Breast epithelium (tissue), 4 donors: ENCODE measurements at regions not wholly inside any gene's neighbourhood (a gene's known extent, or its start where the extent isn't known, plus 50 kb on each side); places are given as distances from the start of the nearest gene placed in this dataset.

Experiments used
- DNase-seq, 2 donors: peaks; one replicate each; pipeline ENCODE4 v3.0.0-alpha.2; 2019; ENCODE audit warnings: low spot score in 2 of 2
- H3K27ac ChIP-seq, 2 donors: fragments of 200-600 bp; sonication (generic) in 1 of 2; one replicate each; pipeline ENCODE4 v1.5.1; 2016 to 2019; ENCODE audit warnings: mild to moderate bottlenecking in 1 of 2
- H3K27me3 ChIP-seq, 2 donors: fragments of 200-600 bp; sonication (generic) in 1 of 2; one replicate each; pipeline versions ENCODE4 v1.5.1 to v1.6.0; 2017 to 2019; ENCODE audit warnings: control low read depth in 1 of 2, mild to moderate bottlenecking in 1 of 2
- H3K36me3 ChIP-seq: fragments of 200-600 bp; one replicate; pipeline ENCODE4 v1.5.1; 2019
- H3K4me1 ChIP-seq, 2 donors: fragments of 200-600 bp; sonication (generic); one replicate each; pipeline ENCODE4 v1.5.1; 2016 to 2019; ENCODE audit warnings: control low read depth in 1 of 2
- H3K4me3 ChIP-seq, 3 donors: fragments of 200-600 bp; sonication (generic); 1 replicate in 2 of 3; 2 replicates in 1 of 3; pipeline ENCODE4 v1.5.1; 2016 to 2019; ENCODE audit warnings: mild to moderate bottlenecking in 3 of 3, moderate library complexity in 2 of 3
- H3K9me3 ChIP-seq, 2 donors: fragments of 200-600 bp; sonication (generic) in 1 of 2; one replicate each; pipeline ENCODE4 v1.5.1; 2016 to 2019; ENCODE audit warnings: control low read depth in 1 of 2
- POLR2A ChIP-seq: fragments of 450-650 bp; IDR thresholded peaks from one replicate; pipeline ENCODE4 v1.6.1; 2016; ENCODE audit warnings: antibody characterized with exemption, mild to moderate bottlenecking, moderate library complexity
- POLR2AphosphoS5 ChIP-seq, 3 donors: sonication (generic); formaldehyde crosslinking; IDR thresholded peaks; one replicate each; pipeline ENCODE4 v1.6.1; 2017; ENCODE audit warnings: antibody characterized with exemption in 3 of 3
- intact Hi-C: fragments of 100-400 bp; cut with DNase I; formaldehyde crosslinking; loops from one replicate; pipeline ENCODE4 v1.15.1; 2023; ENCODE audit warnings: low total_unique reads
- TF ChIP-seq, protein P1 (sequence below), 3 donors: fragments of 450-650 bp; IDR thresholded peaks; one replicate each; pipeline ENCODE4 v1.5.1; 2016 to 2017; ENCODE audit warnings: antibody characterized with exemption in 3 of 3, mild to moderate bottlenecking in 3 of 3, moderate library complexity in 3 of 3

- no peak for DNase-seq
- Histone ChIP-seq H3K27ac (no peak overlapping the region), H3K4me1 (no peaks in the 10 kb centered on the region), H3K9me3 (no peaks in the 10 kb centered on the region), H3K4me3 (no peak overlapping the region), H3K36me3 (no peaks in the 10 kb centered on the region), H3K27me3 (no peaks in the 10 kb centered on the region)
- no peak for TF ChIP-seq POLR2A
- TF ChIP-seq, protein P1, sequence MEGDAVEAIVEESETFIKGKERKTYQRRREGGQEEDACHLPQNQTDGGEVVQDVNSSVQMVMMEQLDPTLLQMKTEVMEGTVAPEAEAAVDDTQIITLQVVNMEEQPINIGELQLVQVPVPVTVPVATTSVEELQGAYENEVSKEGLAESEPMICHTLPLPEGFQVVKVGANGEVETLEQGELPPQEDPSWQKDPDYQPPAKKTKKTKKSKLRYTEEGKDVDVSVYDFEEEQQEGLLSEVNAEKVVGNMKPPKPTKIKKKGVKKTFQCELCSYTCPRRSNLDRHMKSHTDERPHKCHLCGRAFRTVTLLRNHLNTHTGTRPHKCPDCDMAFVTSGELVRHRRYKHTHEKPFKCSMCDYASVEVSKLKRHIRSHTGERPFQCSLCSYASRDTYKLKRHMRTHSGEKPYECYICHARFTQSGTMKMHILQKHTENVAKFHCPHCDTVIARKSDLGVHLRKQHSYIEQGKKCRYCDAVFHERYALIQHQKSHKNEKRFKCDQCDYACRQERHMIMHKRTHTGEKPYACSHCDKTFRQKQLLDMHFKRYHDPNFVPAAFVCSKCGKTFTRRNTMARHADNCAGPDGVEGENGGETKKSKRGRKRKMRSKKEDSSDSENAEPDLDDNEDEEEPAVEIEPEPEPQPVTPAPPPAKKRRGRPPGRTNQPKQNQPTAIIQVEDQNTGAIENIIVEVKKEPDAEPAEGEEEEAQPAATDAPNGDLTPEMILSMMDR (IDR thresholded peaks at IDR 0.05) = no peak
- no peak for TF ChIP-seq POLR2AphosphoS5 (IDR thresholded peaks at IDR 0.05)
- intact Hi-C loops = no loop called here
Measured at GRCh38 chr2:53572696-53573095, 194.9 kb upstream of the CHAC2 start.

DNA sequence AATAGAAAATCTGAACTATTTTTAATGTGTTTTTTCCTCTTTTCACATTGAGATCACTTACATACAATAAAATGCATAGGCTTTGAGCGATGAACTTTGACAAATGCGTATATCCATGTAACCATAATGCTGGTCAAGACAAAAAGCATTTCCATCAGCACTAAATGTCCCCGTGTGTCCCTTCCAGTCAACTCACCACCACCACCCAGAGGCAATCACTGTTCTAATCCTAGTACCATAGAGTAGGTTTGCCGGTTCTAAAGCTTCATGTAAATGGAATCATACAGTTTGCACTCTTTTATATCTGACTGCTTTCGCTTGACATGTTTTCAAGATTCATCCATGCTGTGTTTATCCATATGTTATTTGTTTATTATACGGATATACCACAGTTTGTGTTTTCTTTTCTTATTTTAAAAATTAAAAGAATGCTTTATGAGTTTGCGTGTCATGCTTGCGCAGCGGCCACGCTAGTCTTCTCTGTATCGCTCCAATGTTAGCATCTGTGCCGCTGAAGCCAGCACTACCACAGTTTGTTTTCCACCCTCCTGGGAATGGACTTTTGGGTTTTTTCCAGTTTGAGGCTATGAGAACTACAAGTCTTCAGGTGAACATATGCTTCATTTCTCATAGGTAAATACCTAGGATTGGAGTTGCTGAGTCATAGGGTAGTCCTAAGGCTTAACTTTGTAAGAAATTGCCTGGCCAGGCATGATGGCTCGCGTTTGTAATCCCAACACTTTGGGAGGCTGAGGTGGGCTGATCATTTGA is 197.5 kb upstream of the CHAC2 start:
- Histone ChIP-seq H3K4me1 (no peaks in the 10 kb centered on the region), H3K27me3 (no peaks in the 10 kb centered on the region), H3K9me3 (no peaks in the 10 kb centered on the region), H3K4me3 (no peak overlapping the region), H3K27ac (no peak overlapping the region), H3K36me3 (no peaks in the 10 kb centered on the region)
- no peak for DNase-seq
- TF ChIP-seq POLR2AphosphoS5 (IDR thresholded peaks at IDR 0.05) (no peak), POLR2A (no peak)
- TF ChIP-seq, protein P1 (IDR thresholded peaks at IDR 0.05) = no peak
- intact Hi-C loops = no loop called here

DNA sequence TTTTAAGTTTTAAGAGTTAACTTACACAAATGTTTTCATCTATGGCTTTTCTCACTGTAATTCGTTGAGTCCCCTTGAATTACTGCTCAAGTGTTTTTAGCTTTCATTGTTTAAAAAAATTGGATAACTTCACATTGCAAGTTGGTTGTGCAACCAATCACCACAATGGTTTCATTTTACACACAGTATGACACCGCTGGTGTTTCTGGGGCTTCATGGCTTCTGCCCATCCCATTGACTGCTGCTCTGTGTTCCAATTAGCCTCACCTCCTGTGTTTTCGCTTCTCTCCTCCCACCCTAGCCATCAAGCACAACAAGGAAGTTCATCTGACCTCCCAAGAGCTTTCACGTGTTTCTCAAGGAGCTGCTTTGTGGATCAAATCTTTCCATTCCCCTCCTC is 199.1 kb upstream of the CHAC2 start:
- H3K36me3 ChIP-seq = no peaks in the 10 kb centered on the region
- H3K4me3 ChIP-seq = no peak overlapping the region
- intact Hi-C loops = no loop called here
- DNase-seq = no peak
- no peak overlapping the region for H3K27ac ChIP-seq
- no peaks in the 10 kb centered on the region for H3K27me3 ChIP-seq
- no peaks in the 10 kb centered on the region for H3K4me1 ChIP-seq
- H3K9me3 ChIP-seq = no peaks in the 10 kb centered on the region
- TF ChIP-seq POLR2A (no peak), POLR2AphosphoS5 (IDR thresholded peaks at IDR 0.05) (no peak)
- TF ChIP-seq, protein P1 (IDR thresholded peaks at IDR 0.05) = no peak

DNA sequence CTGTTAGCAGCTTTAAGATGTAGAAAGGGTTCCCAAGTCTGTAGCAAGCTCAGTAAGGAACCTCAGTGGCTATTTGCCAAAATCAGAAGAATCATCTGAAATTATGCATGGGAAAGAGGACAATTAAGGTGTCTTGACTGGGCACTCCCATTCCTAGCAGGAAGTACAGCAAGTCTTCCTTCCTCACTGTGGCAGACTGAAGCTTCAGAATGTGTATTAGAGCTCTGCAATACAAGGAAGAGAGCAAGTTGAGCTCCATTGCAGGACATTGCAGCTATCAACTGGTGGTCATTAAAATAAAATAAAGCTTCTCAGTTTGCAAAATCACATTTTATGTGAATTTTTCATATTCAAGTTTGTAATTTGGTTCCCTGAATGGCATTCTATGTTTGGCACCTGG is 200.5 kb upstream of the CHAC2 start:
- Histone ChIP-seq H3K9me3 (no peaks in the 10 kb centered on the region), H3K27ac (no peak overlapping the region), H3K27me3 (no peaks in the 10 kb centered on the region), H3K36me3 (no peaks in the 10 kb centered on the region), H3K4me3 (no peak overlapping the region), H3K4me1 (no peaks in the 10 kb centered on the region)
- DNase-seq = no peak
- intact Hi-C loops = no loop called here
- TF ChIP-seq POLR2AphosphoS5 (IDR thresholded peaks at IDR 0.05) (no peak), POLR2A (no peak)
- TF ChIP-seq, protein P1 (IDR thresholded peaks at IDR 0.05) = no peak

GRCh38 chr2:53562407-53562806 is 205.2 kb upstream of the CHAC2 start:
- Histone ChIP-seq H3K4me3 (no peak overlapping the region), H3K27me3 (no peaks in the 10 kb centered on the region), H3K9me3 (peaks cover 2 to 3% of the 10 kb centered on the region in 2 donors), H3K27ac (no peak overlapping the region), H3K36me3 (no peaks in the 10 kb centered on the region), H3K4me1 (no peaks in the 10 kb centered on the region)
- no peak for DNase-seq
- intact Hi-C loops = no loop called here
- no peak for TF ChIP-seq POLR2A
- no peak for TF ChIP-seq POLR2AphosphoS5 (IDR thresholded peaks at IDR 0.05)
- TF ChIP-seq, protein P1 (IDR thresholded peaks at IDR 0.05) = no peak
